Colonic mucosa (tissue), 4 donors: ENCODE measurements at regions not wholly inside any gene's neighbourhood (a gene's known extent, or its start where the extent isn't known, plus 50 kb on each side); places are given as distances from the start of the nearest gene placed in this dataset.

ENCODE experiments used
- DNase-seq: peaks from one replicate; pipeline ENCODE4 v3.0.0-alpha.2; 2020
- H3K27ac ChIP-seq: fragments of 200-600 bp; one replicate; pipeline ENCODE4 v1.8.0; 2021
- H3K27me3 ChIP-seq: fragments of 200-600 bp; one replicate; pipeline ENCODE4 v1.8.0; 2021
- H3K36me3 ChIP-seq: fragments of 200-600 bp; one replicate; pipeline ENCODE4 v1.8.0; 2021
- H3K4me1 ChIP-seq: fragments of 200-600 bp; one replicate; pipeline ENCODE4 v1.8.0; 2021; ENCODE audit warnings: mild to moderate bottlenecking
- H3K4me3 ChIP-seq: fragments of 200-600 bp; one replicate; pipeline ENCODE4 v1.8.0; 2021
- H3K9ac ChIP-seq, 2 donors: one replicate each; pipeline ENCODE4 v1.7.0; 2013; ENCODE audit warnings: control low read depth in 2 of 2, low read depth in 2 of 2, low read length in 2 of 2
- H3K9me3 ChIP-seq: fragments of 200-600 bp; one replicate; pipeline ENCODE4 v1.8.0; 2021
- intact Hi-C: fragments of 100-400 bp; cut with DNase I; formaldehyde crosslinking; loops from one replicate; pipeline ENCODE4 v1.14.1; 2022
- TF ChIP-seq, protein P1 (sequence below): fragments of 200-600 bp; IDR thresholded peaks from one replicate; pipeline ENCODE4 v1.8.0; 2022; ENCODE audit warnings: antibody characterized with exemption, mild to moderate bottlenecking
- donor health status: healthy.
- donor health status: DM: no; HTN: no; CAD: no.
- donor health status: DM: no; HTN: no; CAD: no.

DNA sequence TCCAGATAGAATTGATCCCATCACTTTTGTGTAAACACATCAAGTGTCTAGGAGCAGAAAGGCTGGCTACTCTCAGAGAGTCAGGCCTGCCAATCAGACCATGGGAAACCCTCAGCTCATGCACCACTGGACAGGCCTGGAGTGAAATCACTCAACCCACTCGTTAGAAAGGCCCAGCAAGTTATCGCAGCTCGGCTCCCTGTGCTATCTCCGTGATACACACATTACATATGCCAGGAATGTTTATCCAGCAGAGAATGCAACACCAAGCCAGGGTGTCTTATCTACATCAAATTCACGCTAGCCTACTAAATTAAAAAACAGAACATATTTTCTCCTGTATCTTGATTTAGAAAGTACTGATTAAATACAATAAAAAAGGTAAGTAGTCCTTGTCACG, 232.4 kb upstream of the FOXQ1 start:
- Histone ChIP-seq H3K4me1 (no peaks in the 10 kb centered on the region), H3K27ac (no peak overlapping the region), H3K36me3 (no peaks in the 10 kb centered on the region), H3K9ac (no peak overlapping the region), H3K4me3 (no peak overlapping the region), H3K9me3 (no peaks in the 10 kb centered on the region), H3K27me3 (no peaks in the 10 kb centered on the region)
- intact Hi-C loops: no loop called here
- no peak for DNase-seq
- TF ChIP-seq, protein P1, sequence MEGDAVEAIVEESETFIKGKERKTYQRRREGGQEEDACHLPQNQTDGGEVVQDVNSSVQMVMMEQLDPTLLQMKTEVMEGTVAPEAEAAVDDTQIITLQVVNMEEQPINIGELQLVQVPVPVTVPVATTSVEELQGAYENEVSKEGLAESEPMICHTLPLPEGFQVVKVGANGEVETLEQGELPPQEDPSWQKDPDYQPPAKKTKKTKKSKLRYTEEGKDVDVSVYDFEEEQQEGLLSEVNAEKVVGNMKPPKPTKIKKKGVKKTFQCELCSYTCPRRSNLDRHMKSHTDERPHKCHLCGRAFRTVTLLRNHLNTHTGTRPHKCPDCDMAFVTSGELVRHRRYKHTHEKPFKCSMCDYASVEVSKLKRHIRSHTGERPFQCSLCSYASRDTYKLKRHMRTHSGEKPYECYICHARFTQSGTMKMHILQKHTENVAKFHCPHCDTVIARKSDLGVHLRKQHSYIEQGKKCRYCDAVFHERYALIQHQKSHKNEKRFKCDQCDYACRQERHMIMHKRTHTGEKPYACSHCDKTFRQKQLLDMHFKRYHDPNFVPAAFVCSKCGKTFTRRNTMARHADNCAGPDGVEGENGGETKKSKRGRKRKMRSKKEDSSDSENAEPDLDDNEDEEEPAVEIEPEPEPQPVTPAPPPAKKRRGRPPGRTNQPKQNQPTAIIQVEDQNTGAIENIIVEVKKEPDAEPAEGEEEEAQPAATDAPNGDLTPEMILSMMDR: no peak

DNA sequence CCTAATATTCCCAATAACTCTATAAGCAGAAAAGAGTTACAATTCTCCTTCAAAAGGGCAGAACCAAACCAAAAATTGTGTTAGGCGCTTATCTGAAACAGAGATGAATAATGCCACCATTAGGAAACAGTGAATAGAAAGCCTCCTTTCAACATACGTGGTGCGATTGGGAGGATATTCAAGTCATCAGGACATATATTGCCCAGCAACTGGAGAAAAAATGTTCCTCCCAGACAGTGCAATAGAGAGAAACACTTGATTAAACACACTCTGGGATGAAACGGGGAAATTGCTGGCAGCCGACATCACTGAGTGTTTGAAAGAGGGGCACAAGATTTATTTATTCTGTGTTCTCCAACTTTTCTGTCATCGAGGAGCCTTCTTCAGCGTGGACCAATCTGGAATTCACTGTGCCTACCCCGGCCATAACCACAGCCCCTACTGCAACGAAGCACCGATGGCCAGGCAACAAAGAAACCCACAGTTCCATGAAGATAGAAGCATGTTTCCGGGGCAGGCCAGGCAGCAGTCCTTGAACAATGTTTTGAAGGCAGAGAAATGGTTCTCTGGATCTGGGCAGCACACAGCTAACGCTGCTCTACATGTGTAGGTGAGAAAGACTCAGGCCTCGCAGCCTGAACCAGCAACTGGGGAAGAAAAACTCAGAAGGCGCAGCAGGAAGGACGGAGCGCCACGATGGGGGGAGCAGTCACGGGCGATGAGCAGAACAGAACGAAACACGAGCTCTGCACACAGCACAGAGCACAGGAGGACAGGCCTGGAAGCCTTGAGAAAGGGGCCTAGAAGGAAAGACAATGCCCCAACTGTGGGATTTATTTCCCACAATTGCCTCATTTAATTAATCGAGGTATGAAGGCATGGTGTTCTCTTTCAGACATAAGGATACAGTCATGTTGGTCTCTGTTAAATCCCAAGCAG, 234.2 kb upstream of the FOXQ1 start:
- Histone ChIP-seq H3K27me3 (no peaks in the 10 kb centered on the region), H3K27ac (no peak overlapping the region), H3K9ac (no peak overlapping the region), H3K4me3 (no peak overlapping the region), H3K36me3 (no peaks in the 10 kb centered on the region), H3K4me1 (no peaks in the 10 kb centered on the region), H3K9me3 (no peaks in the 10 kb centered on the region)
- DNase-seq: no peak
- TF ChIP-seq, protein P1: no peak
- intact Hi-C loops: no loop called here

DNA sequence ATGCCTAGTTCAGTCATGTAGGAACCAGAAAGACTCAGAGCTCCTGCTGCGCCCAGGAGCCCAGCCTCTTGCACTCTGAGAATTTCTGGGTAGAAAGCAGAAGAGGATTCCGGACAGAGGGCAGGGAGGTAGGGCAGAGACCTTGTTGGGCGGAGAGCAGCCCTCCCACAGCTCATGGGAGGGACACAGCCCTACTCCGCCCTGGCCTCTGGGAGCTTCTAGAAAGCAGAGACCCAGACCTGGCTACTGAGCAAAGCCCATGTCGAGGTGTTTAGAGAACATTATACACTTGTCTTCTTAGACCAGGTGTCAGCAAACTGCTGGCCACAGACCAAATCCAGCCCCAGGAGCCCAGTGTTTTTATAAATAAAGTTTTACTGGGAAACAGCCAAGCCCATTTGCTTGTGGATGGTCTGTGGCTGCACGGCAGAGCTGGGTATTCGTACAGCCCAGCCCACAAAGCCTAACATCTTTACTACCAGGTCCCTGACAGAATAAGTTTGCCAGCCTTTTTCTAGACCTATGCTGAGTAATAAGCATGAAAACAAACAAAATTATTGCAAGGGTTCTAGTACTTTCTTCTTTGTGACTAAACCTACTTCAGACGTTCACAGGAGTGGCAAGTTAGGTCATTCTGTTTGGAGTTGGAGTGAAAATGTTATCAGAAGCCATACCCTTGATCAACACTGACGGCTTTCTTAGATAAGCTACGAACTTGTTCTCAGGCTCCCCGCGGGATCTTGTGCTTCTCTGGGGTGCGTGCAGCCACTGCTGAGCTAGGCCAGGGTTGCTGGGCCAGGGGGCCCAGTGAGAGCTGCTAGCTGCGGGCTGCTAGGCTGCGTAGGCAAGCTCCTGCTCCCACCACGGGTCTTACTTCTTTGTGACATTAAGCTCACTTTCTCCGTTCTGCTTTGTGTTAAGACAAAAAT, 235.1 kb upstream of the FOXQ1 start:
- Histone ChIP-seq H3K9me3 (no peaks in the 10 kb centered on the region), H3K9ac (no peak overlapping the region), H3K27ac (no peak overlapping the region), H3K36me3 (no peaks in the 10 kb centered on the region), H3K4me3 (no peak overlapping the region), H3K4me1 (no peaks in the 10 kb centered on the region), H3K27me3 (no peaks in the 10 kb centered on the region)
- TF ChIP-seq, protein P1: no peak
- DNase-seq: peak; percentile 41
- intact Hi-C loops: no loop called here

GRCh38 chr6:1075880-1076279, 236.0 kb upstream of the FOXQ1 start:
- Histone ChIP-seq H3K4me3 (no peak overlapping the region), H3K27me3 (no peaks in the 10 kb centered on the region), H3K27ac (no peak overlapping the region), H3K36me3 (no peaks in the 10 kb centered on the region), H3K9ac (no peak overlapping the region), H3K9me3 (no peaks in the 10 kb centered on the region), H3K4me1 (no peaks in the 10 kb centered on the region)
- intact Hi-C loops: no loop called here
- no peak for DNase-seq
- TF ChIP-seq, protein P1: no peak

DNA sequence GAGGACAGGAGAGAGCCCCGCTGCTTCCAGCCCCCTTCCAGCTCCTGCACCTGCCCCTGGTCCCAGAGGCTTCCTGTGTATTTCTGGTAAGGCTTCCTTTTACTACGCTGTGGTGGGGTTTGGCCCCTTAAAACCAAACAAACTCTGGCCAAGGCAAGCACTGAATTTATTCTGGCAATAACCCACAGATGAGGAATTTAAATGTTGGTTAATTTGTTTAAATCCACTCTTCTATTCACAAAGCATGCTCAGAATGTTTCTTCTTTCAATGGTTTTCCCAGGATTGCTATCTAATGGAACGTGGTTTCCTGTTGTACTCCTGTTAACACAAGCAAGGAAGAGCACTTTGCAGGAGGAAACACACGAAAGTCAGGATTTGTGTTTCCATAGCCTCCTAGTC, 236.5 kb upstream of the FOXQ1 start:
- H3K27ac ChIP-seq: no peak overlapping the region
- no peak for DNase-seq
- no peak overlapping the region for H3K9ac ChIP-seq
- no peaks in the 10 kb centered on the region for H3K4me1 ChIP-seq
- H3K36me3 ChIP-seq: no peaks in the 10 kb centered on the region
- H3K4me3 ChIP-seq: no peak overlapping the region
- no peaks in the 10 kb centered on the region for H3K27me3 ChIP-seq
- TF ChIP-seq, protein P1: no peak
- intact Hi-C loops: no loop called here
- H3K9me3 ChIP-seq: no peaks in the 10 kb centered on the region
